Activated CD8-positive, alpha-beta T cell treated with anti-CD3 and anti-CD28 coated beads for 36 hours (primary cell): ENCODE measurements at regions not wholly inside any gene's neighbourhood (a gene's known extent, or its start where the extent isn't known, plus 50 kb on each side); places are given as distances from the start of the nearest gene placed in this dataset.

ENCODE experiments used
- ATAC-seq: fragments of 200-7000 bp; cut with Tn5 transposase; one replicate; pipeline ENCODE4 v1.10.0; 2021; ENCODE audit warnings: mild to moderate bottlenecking, moderate library complexity
- CTCF ChIA-PET: fragments of 350-600 bp; sonication (Branson Sonifier 250); formaldehyde crosslinking; loops from one replicate; lab custom pipeline; 2021; ENCODE audit warnings: antibody characterized with exemption; lab: Charles Lee
- POLR2A ChIA-PET: fragments of 350-600 bp; sonication (Branson Sonifier 250); formaldehyde crosslinking; loops from one replicate; lab custom pipeline; 2021; ENCODE audit warnings: antibody characterized with exemption; lab: Charles Lee
- DNase-seq: peaks from one replicate; pipeline ENCODE4 v3.0.0-alpha.2; 2020
- H3K27ac Mint-ChIP-seq: one replicate; pipeline ENCODE4 v1.8.0; 2021; ENCODE audit warnings: mild to moderate bottlenecking, mixed read lengths
- H3K27me3 Mint-ChIP-seq: one replicate; pipeline ENCODE4 v1.8.0; 2021; ENCODE audit warnings: mixed read lengths
- H3K36me3 Mint-ChIP-seq: one replicate; pipeline ENCODE4 v1.8.0; 2021; ENCODE audit warnings: low read depth, mixed read lengths
- H3K4me1 Mint-ChIP-seq: one replicate; pipeline ENCODE4 v1.8.0; 2021; ENCODE audit warnings: low read depth, mixed read lengths
- H3K4me3 Mint-ChIP-seq: one replicate; pipeline ENCODE4 v1.8.0; 2021; ENCODE audit warnings: mild to moderate bottlenecking, moderate library complexity, mixed read lengths
- H3K9me3 Mint-ChIP-seq: one replicate; pipeline ENCODE4 v1.8.0; 2021; ENCODE audit warnings: mixed read lengths
- CTCF ChIP-seq: fragments of 200-600 bp; IDR thresholded peaks from one replicate; pipeline ENCODE4 v1.8.0; 2022; ENCODE audit warnings: antibody characterized with exemption, mild to moderate bottlenecking
- intact Hi-C: fragments of 100-400 bp; cut with micrococcal nuclease; formaldehyde crosslinking; loops from one replicate; pipeline ENCODE4 v1.10.0; 2022

- Mint-ChIP-seq H3K27me3 (no peaks in the 10 kb centered on the region), H3K36me3 (no peaks in the 10 kb centered on the region), H3K4me3 (no peak overlapping the region), H3K9me3 (peaks cover 6% of the 10 kb centered on the region), H3K4me1 (peaks cover 5% of the 10 kb centered on the region), H3K27ac (no peak overlapping the region)
- intact Hi-C loops, result no loop called here
- ChIA-PET CTCF (no interaction called here), POLR2A (no interaction called here)
- ATAC-seq (no peak), DNase-seq (no peak)
- no peak for TF ChIP-seq CTCF
Observed at GRCh38 chr3:153574445-153574844, 412.4 kb downstream of the RAP2B start.

DNA sequence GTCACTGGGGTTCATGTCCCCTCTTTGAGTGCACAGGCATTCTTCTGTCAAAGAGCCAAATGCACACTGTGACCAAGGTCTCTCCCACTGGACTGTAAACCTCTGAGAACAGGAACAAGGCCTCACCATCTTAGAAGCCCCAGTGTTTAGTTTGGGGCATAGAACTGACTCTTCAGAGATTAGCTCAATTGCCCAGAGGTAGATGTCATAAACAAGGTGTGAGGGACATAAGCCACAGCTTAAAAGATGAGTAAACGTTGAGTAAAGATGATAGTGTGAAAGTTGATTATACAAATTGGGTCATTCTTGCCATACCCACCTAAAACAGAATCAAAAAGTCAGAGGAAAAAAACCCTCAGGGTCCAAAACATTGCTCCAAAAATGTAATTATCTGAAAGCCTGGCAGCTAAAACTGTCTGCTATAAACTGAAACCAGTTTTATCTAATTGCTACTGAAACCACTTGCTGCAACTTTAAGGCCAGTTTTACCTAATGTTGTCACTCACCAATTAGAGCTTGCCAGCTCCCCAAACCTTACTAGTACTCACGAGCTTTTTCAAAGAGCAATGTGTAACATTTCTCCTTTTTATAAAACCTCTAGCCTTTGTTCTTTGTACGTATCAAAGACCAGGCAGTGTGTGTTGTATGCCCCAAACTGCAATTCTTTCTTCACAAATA is 415.2 kb downstream of the RAP2B start:
- CTCF ChIA-PET, result interaction anchor here (1.6 kb wide), 1 partner anchor 286 kb away, joined by 3 read pairs; no protein-coding TSS in a partner anchor
- POLR2A ChIA-PET, result no interaction called here
- H3K4me3 Mint-ChIP-seq, result no peak overlapping the region
- DNase-seq, result no peak
- ATAC-seq, result no peak
- H3K27me3 Mint-ChIP-seq, result no peaks in the 10 kb centered on the region
- no peaks in the 10 kb centered on the region for H3K9me3 Mint-ChIP-seq
- H3K27ac Mint-ChIP-seq, result no peak overlapping the region
- intact Hi-C loops, result no loop called here
- no peaks in the 10 kb centered on the region for H3K36me3 Mint-ChIP-seq
- H3K4me1 Mint-ChIP-seq, result peaks cover 5% of the 10 kb centered on the region
- no peak for TF ChIP-seq CTCF

- intact Hi-C loops, result no loop called here
- no peak overlapping the region for H3K27ac Mint-ChIP-seq
- no peak overlapping the region for H3K4me3 Mint-ChIP-seq
- ATAC-seq (no peak), DNase-seq (no peak)
- POLR2A ChIA-PET, result interaction anchor here (0.6 kb wide), 1 partner anchor 355 kb away, joined by 5 read pairs; no protein-coding TSS in a partner anchor
- CTCF ChIA-PET, result interaction anchor here (1.6 kb wide), 1 partner anchor 287 kb away, joined by 3 read pairs; no protein-coding TSS in a partner anchor
- H3K27me3 Mint-ChIP-seq, result peaks cover under 1% of the 10 kb centered on the region
- TF ChIP-seq CTCF, result no peak
- H3K9me3 Mint-ChIP-seq, result no peaks in the 10 kb centered on the region
- H3K4me1 Mint-ChIP-seq, result peaks cover 5% of the 10 kb centered on the region
- H3K36me3 Mint-ChIP-seq, result no peaks in the 10 kb centered on the region
Observed at GRCh38 chr3:153578046-153578445, 416.0 kb downstream of the RAP2B start.

- no peak overlapping the region for H3K4me3 Mint-ChIP-seq
- H3K4me1 Mint-ChIP-seq, result no peaks in the 10 kb centered on the region
- DNase-seq, result no peak
- CTCF ChIA-PET, result interaction anchor here (1.3 kb wide), 1 partner anchor 429 kb away, joined by 3 read pairs; no protein-coding TSS in a partner anchor
- POLR2A ChIA-PET, result no interaction called here
- H3K36me3 Mint-ChIP-seq, result no peaks in the 10 kb centered on the region
- TF ChIP-seq CTCF, result no peak
- H3K27me3 Mint-ChIP-seq, result no peaks in the 10 kb centered on the region
- H3K9me3 Mint-ChIP-seq, result no peaks in the 10 kb centered on the region
- no peak for ATAC-seq
- H3K27ac Mint-ChIP-seq, result no peak overlapping the region
- intact Hi-C loops, result no loop called here
Observed at GRCh38 chr3:153590051-153590450, 428.0 kb downstream of the RAP2B start.

GRCh38 chr3:153591561-153592245 is 429.7 kb downstream of the RAP2B start:
- intact Hi-C loops, result no loop called here

More at GRCh38 chr3:153591561-153592245, 429.7 kb downstream of the RAP2B start:
- Mint-ChIP-seq H3K27me3 (no peaks in the 10 kb centered on the region), H3K9me3 (no peaks in the 10 kb centered on the region), H3K4me1 (no peaks in the 10 kb centered on the region), H3K36me3 (no peaks in the 10 kb centered on the region), H3K27ac (no peak overlapping the region), H3K4me3 (no peak overlapping the region)
- DNase-seq, result no peak
- ChIA-PET CTCF (no interaction called here), POLR2A (no interaction called here)
- no peak for TF ChIP-seq CTCF
- ATAC-seq, result no peak
